ENCODE measurements at regions not wholly inside any gene's neighbourhood (a gene's known extent, or its start where the extent isn't known, plus 50 kb on each side); places are given as distances from the start of the nearest gene placed in this dataset.
"Not testable (repeated sequence)": the region's sequence is repeated elsewhere in the genome, so short reads cannot be mapped to it uniquely, and the experiment has no call there.

GRCh38 chr14:27849193-27849592 is 917.4 kb upstream of the FOXG1 start:
- H2BK20ac ChIP-seq (ENCODE audit: low read depth, low read length); in situ Hi-C loops (cut with MboI; ENCODE audit: low sequenced_read_pairs); H3K9ac ChIP-seq (ENCODE audit: low read depth, low read length); H3K4me1 ChIP-seq (ENCODE audit: control insufficient read depth, insufficient read depth, low read length); H2AK5ac ChIP-seq (ENCODE audit: low read depth, low read length); H4K20me1 ChIP-seq (ENCODE audit: insufficient read depth, low read length); intact Hi-C loops (cut with micrococcal nuclease); H3K14ac ChIP-seq (replicated peaks; ENCODE audit: low read depth, low read length); dilution Hi-C loops (cut with HindIII; ENCODE audit: low sequenced_read_pairs, unreplicated experiment); H3K9me3 ChIP-seq (ENCODE audit: control insufficient read depth, insufficient read depth, low read length); H2BK5ac ChIP-seq (ENCODE audit: low read depth, low read length, poor library complexity, severe bottlenecking); H3K9me1 ChIP-seq (ENCODE audit: insufficient read depth, low read length); H3K56ac ChIP-seq (ENCODE audit: extremely low read depth, insufficient read depth, low read length); H3K79me1 ChIP-seq (ENCODE audit: low read depth in 1 of 2, low read length in 2 of 2); H3K18ac ChIP-seq (ENCODE audit: low read depth, low read length); H2AK9ac ChIP-seq (replicated peaks; ENCODE audit: low read depth, low read length, poor library complexity); H3K23ac ChIP-seq (ENCODE audit: low read depth, low read length); H2BK120ac ChIP-seq (ENCODE audit: low read depth, low read length); H3K4me3 ChIP-seq (ENCODE audit: insufficient read depth, low read depth, low read length); POLR2A ChIA-PET (ENCODE audit: unreplicated experiment); BruUV-seq (replicated peaks); H3K36me3 ChIP-seq (ENCODE audit: control insufficient read depth, insufficient read depth, low read length); DNase-seq; H4K8ac ChIP-seq (ENCODE audit: low read depth in 2 of 2, low read length in 2 of 2); CTCF ChIA-PET; H4K91ac ChIP-seq (ENCODE audit: insufficient read depth, low read depth, low read length); H4K5ac ChIP-seq (ENCODE audit: low read depth, low read length); H2BK15ac ChIP-seq (ENCODE audit: low read depth, low read length); H3K4me2 ChIP-seq (ENCODE audit: low read depth, low read length); H3K4ac ChIP-seq (ENCODE audit: low read depth, low read length); ATAC-seq (ENCODE audit: low read depth); H2AFZ ChIP-seq (replicated peaks; ENCODE audit: low read length, poor library complexity); H3K27ac ChIP-seq (ENCODE audit: insufficient read depth, low read length); H3K27me3 ChIP-seq (ENCODE audit: control insufficient read depth, insufficient read depth, low read length): not testable (repeated sequence)

All from IMR-90 (cell line).